DMS153 treated with DMSO at 0.1 percent for 48 hours (cell line): ENCODE measurements at regions not wholly inside any gene's neighbourhood (a gene's known extent, or its start where the extent isn't known, plus 50 kb on each side); places are given as distances from the start of the nearest gene placed in this dataset.
"Not testable (repeated sequence)": the region's sequence is repeated elsewhere in the genome, so short reads cannot be mapped to it uniquely, and the experiment has no call there.

ENCODE experiments used
- DNase-seq: peaks from one replicate; lab custom pipeline; 2025; ENCODE audit not compliant: unreplicated experiment; lab: John Stamatoyannopoulos, UW

GRCh38 chr17:20387549-20387948, 79.8 kb downstream of the LGALS9B start:
- not testable (repeated sequence) for DNase-seq

- peak; percentile 15 for DNase-seq
Observed at GRCh38 chr17:20381358-20382300, 85.7 kb downstream of the LGALS9B start.

GRCh38 chr17:20380625-20381024, 86.7 kb downstream of the LGALS9B start:
- DNase-seq = not testable (repeated sequence)

GRCh38 chr17:20379251-20379650, 88.1 kb downstream of the LGALS9B start:
- not testable (repeated sequence) for DNase-seq

- not testable (repeated sequence) for DNase-seq
Observed at GRCh38 chr17:20376642-20377041, 90.7 kb downstream of the LGALS9B start.

GRCh38 chr17:20375745-20376144, 91.6 kb downstream of the LGALS9B start:
- not testable (repeated sequence) for DNase-seq
